Endothelial cell (in vitro differentiated cells): ENCODE measurements at regions not wholly inside any gene's neighbourhood (a gene's known extent, or its start where the extent isn't known, plus 50 kb on each side); places are given as distances from the start of the nearest gene placed in this dataset.

Experiments used
- DNase-seq: peaks from one replicate; pipeline ENCODE4 v3.0.0; 2021; ENCODE audit warnings: low spot score
- H3K27ac Mint-ChIP-seq: one replicate; pipeline ENCODE4 v1.8.0; 2021; ENCODE audit warnings: mixed read lengths, inconsistent platforms; ENCODE audit not compliant: unreplicated experiment
- H3K27me3 Mint-ChIP-seq: one replicate; pipeline ENCODE4 v1.8.0; 2021; ENCODE audit warnings: mild to moderate bottlenecking, moderate library complexity, mixed read lengths, inconsistent platforms; ENCODE audit not compliant: unreplicated experiment
- H3K36me3 Mint-ChIP-seq: one replicate; pipeline ENCODE4 v1.8.0; 2021; ENCODE audit warnings: mild to moderate bottlenecking, low read depth, mixed read lengths, inconsistent platforms; ENCODE audit not compliant: unreplicated experiment
- H3K4me1 Mint-ChIP-seq: one replicate; pipeline ENCODE4 v1.8.0; 2021; ENCODE audit warnings: mild to moderate bottlenecking, mixed read lengths, inconsistent platforms; ENCODE audit not compliant: unreplicated experiment
- H3K4me3 Mint-ChIP-seq: one replicate; pipeline ENCODE4 v1.8.0; 2021; ENCODE audit warnings: mild to moderate bottlenecking, mixed read lengths, inconsistent platforms; ENCODE audit not compliant: unreplicated experiment
- H3K9me3 Mint-ChIP-seq: one replicate; pipeline ENCODE4 v1.8.0; 2021; ENCODE audit warnings: mixed read lengths, inconsistent platforms; ENCODE audit not compliant: unreplicated experiment
- CTCF ChIP-seq: fragments of 200-600 bp; sonication (generic); IDR thresholded peaks from one replicate; pipeline ENCODE4 v1.5.0; 2021; ENCODE audit warnings: antibody characterized with exemption; ENCODE audit not compliant: unreplicated experiment

GRCh38 chr22:47757741-47758140 is 995.3 kb downstream of the TBC1D22A start:
- TF ChIP-seq CTCF, result no peak
- Mint-ChIP-seq H3K36me3 (peaks cover 5% of the 10 kb centered on the region), H3K9me3 (peaks cover 6% of the 10 kb centered on the region), H3K27me3 (peaks cover 7% of the 10 kb centered on the region), H3K27ac (no peak overlapping the region), H3K4me1 (no peaks in the 10 kb centered on the region), H3K4me3 (no peak overlapping the region)
- no peak for DNase-seq

DNA sequence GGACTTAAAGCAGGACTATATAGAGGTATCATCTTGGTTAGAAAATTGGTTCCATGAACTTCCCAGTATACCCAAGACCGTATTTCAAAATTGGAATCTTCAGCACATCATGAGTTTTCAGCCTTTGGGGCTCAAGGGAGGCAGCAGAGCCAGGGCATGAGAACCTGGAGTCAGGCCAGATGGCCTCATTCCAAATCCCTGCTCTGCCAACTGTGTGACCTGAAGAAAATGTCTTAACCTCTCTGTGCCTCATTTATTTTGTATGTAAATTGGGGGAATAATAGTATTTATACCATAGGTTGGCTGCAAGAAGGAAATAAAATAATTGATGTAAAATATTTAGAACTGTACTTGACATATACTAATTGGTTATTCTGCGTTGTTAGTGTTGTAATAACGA is 987.6 kb downstream of the TBC1D22A start:
- H3K4me3 Mint-ChIP-seq, result no peak overlapping the region
- H3K36me3 Mint-ChIP-seq, result no peaks in the 10 kb centered on the region
- H3K27ac Mint-ChIP-seq, result no peak overlapping the region
- no peaks in the 10 kb centered on the region for H3K9me3 Mint-ChIP-seq
- DNase-seq, result no peak
- no peak for TF ChIP-seq CTCF
- H3K4me1 Mint-ChIP-seq, result peaks cover 14% of the 10 kb centered on the region
- peaks cover 1% of the 10 kb centered on the region for H3K27me3 Mint-ChIP-seq

GRCh38 chr22:47748957-47749356 is 986.5 kb downstream of the TBC1D22A start:
- H3K4me1 Mint-ChIP-seq, result peaks cover 14% of the 10 kb centered on the region
- no peaks in the 10 kb centered on the region for H3K9me3 Mint-ChIP-seq
- TF ChIP-seq CTCF, result no peak
- H3K4me3 Mint-ChIP-seq, result no peak overlapping the region
- H3K27ac Mint-ChIP-seq, result no peak overlapping the region
- H3K27me3 Mint-ChIP-seq, result peaks cover 1% of the 10 kb centered on the region
- no peaks in the 10 kb centered on the region for H3K36me3 Mint-ChIP-seq
- DNase-seq, result no peak

DNA sequence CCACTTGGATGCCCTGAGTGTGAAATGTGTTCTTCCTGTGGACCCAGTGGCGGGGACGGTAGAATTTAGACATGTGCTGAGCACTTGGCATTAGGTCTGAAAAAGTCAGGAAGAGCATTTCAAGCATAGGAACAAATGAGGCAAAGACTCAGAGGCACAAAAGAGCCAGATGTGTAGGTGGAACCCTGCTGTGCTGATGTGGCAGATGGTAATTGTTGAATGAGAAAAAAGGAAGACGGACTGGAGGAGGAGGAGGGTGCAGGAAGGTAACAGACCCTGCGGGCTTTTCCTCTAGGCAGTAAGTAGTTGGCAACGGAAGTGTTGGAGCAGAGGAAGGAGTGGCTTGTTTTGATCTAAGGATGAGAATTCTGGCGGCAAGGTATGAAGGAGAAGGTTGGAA is 985.8 kb downstream of the TBC1D22A start:
- no peaks in the 10 kb centered on the region for H3K36me3 Mint-ChIP-seq
- H3K9me3 Mint-ChIP-seq, result no peaks in the 10 kb centered on the region
- no peak overlapping the region for H3K27ac Mint-ChIP-seq
- peaks cover 1% of the 10 kb centered on the region for H3K27me3 Mint-ChIP-seq
- H3K4me1 Mint-ChIP-seq, result peaks cover 14% of the 10 kb centered on the region
- no peak for TF ChIP-seq CTCF
- no peak for DNase-seq
- no peak overlapping the region for H3K4me3 Mint-ChIP-seq

- Mint-ChIP-seq H3K9me3 (peaks cover 14% of the 10 kb centered on the region), H3K4me3 (no peak overlapping the region), H3K27ac (no peak overlapping the region), H3K27me3 (peaks cover 3% of the 10 kb centered on the region), H3K36me3 (no peaks in the 10 kb centered on the region), H3K4me1 (no peaks in the 10 kb centered on the region)
- no peak for DNase-seq
- no peak for TF ChIP-seq CTCF
These were observed 977.8 kb downstream of the TBC1D22A start for GRCh38 chr22:47740109-47740805.
